Stimulated activated CD8-positive, alpha-beta memory T cell treated with anti-CD3 and anti-CD28 coated beads, Interleukin-4, amount 100 ng/mL, for 4 hours (primary cell): ENCODE measurements at regions not wholly inside any gene's neighbourhood (a gene's known extent, or its start where the extent isn't known, plus 50 kb on each side); places are given as distances from the start of the nearest gene placed in this dataset.
"Not testable (repeated sequence)": the region's sequence is repeated elsewhere in the genome, so short reads cannot be mapped to it uniquely, and the experiment has no call there.

Experiments used
- DNase-seq, 2 donors: peaks; one replicate each; pipeline ENCODE4 v3.0.0-alpha.2; 2020; ENCODE audit warnings: low read depth in 2 of 2, low spot score in 1 of 2

- DNase-seq: no peak
These were observed 95.7 kb upstream of the SVIL start for GRCh38 chr10:29730458-29730857.

- no peak for DNase-seq
These were observed 93.8 kb upstream of the SVIL start for GRCh38 chr10:29728541-29729049.

GRCh38 chr10:29725927-29726326 lies 91.2 kb upstream of the SVIL start:
- DNase-seq: not testable (repeated sequence)

- DNase-seq: no peak
These were observed 90.5 kb upstream of the SVIL start for GRCh38 chr10:29725133-29725720.

GRCh38 chr10:29723726-29724125 lies 89.0 kb upstream of the SVIL start:
- DNase-seq: no peak

- no peak for DNase-seq
These were observed 88.0 kb upstream of the SVIL start for GRCh38 chr10:29722777-29723176.

GRCh38 chr10:29720149-29720548 lies 85.4 kb upstream of the SVIL start:
- DNase-seq: no peak

GRCh38 chr10:29719281-29719675 lies 84.5 kb upstream of the SVIL start:
- DNase-seq: no peak

GRCh38 chr10:29715296-29715695 lies 80.5 kb upstream of the SVIL start:
- DNase-seq: no peak

GRCh38 chr10:29714096-29714874 lies 79.5 kb upstream of the SVIL start:
- DNase-seq: no peak

GRCh38 chr10:29713450-29713849 lies 78.7 kb upstream of the SVIL start:
- DNase-seq: no peak

GRCh38 chr10:29712108-29712507 lies 77.3 kb upstream of the SVIL start:
- DNase-seq: no peak

- DNase-seq: no peak
These were observed 75.4 kb upstream of the SVIL start for GRCh38 chr10:29710128-29710527.

GRCh38 chr10:29709484-29710002 lies 74.8 kb upstream of the SVIL start:
- no peak for DNase-seq

- DNase-seq: no peak
These were observed 68.5 kb upstream of the SVIL start for GRCh38 chr10:29703271-29703670.

GRCh38 chr10:29702273-29703164 lies 67.7 kb upstream of the SVIL start:
- no peak for DNase-seq

GRCh38 chr10:29701306-29701705 lies 66.5 kb upstream of the SVIL start:
- DNase-seq: no peak

GRCh38 chr10:29699621-29700020 lies 64.8 kb upstream of the SVIL start:
- DNase-seq: no peak

GRCh38 chr10:29698773-29699490 lies 64.2 kb upstream of the SVIL start:
- DNase-seq: no peak

- DNase-seq: not testable (repeated sequence)
These were observed 61.8 kb upstream of the SVIL start for GRCh38 chr10:29696581-29696980.

GRCh38 chr10:29694121-29694520 lies 59.4 kb upstream of the SVIL start:
- no peak for DNase-seq
